ENCODE measurements at regions not wholly inside any gene's neighbourhood (a gene's known extent, or its start where the extent isn't known, plus 50 kb on each side); places are given as distances from the start of the nearest gene placed in this dataset.

GRCh38 chr15:91578511-91578910 is 275.0 kb upstream of the SLCO3A1 start:
- TF ChIP-seq POLR2AphosphoS5 (IDR thresholded peaks at IDR 0.05; ENCODE audit: low read depth, low read length) (no peak), TAF1 (IDR thresholded peaks at IDR 0.05; ENCODE audit: low read depth, low read length) (no peak), POLR2A (IDR thresholded peaks at IDR 0.05; ENCODE audit: low read depth, low read length) (no peak), PAX5 (IDR thresholded peaks at IDR 0.05; ENCODE audit: insufficient read depth, low read length, severe bottlenecking) (no peak)

All from GM12891 (cell line).